Esophagus muscularis mucosa (tissue), 4 donors: ENCODE measurements at regions not wholly inside any gene's neighbourhood (a gene's known extent, or its start where the extent isn't known, plus 50 kb on each side); places are given as distances from the start of the nearest gene placed in this dataset.

Source experiments
- CTCF ChIP-seq, 3 experiments: fragments of 200-600 bp in 2 of 3; fragments of 450-650 bp in 1 of 3; sonication (generic) in 2 of 3; IDR thresholded peaks; one replicate each; pipeline ENCODE4 v1.5.1; 2017 to 2019; ENCODE audit warnings: antibody characterized with exemption in 3 of 3, mild to moderate bottlenecking in 2 of 3, moderate library complexity in 1 of 3
- EP300 ChIP-seq: sonication (generic); formaldehyde crosslinking; IDR thresholded peaks from one replicate; pipeline ENCODE4 v1.6.1; 2017; ENCODE audit warnings: antibody characterized with exemption
- POLR2A ChIP-seq: fragments of 450-650 bp; IDR thresholded peaks from one replicate; pipeline ENCODE4 v1.6.1; 2017; ENCODE audit warnings: antibody characterized with exemption, moderate library complexity, mild to moderate bottlenecking, low read depth
- POLR2AphosphoS5 ChIP-seq, 2 donors: sonication (generic); formaldehyde crosslinking; IDR thresholded peaks; one replicate each; pipeline ENCODE4 v1.6.1; 2017; ENCODE audit warnings: antibody characterized with exemption in 2 of 2

GRCh38 chr5:103657301-103657700, 94.7 kb upstream of the NUDT12 start:
- TF ChIP-seq CTCF (IDR thresholded peaks at IDR 0.05): no peak
- TF ChIP-seq POLR2A: no peak
- no peak for TF ChIP-seq POLR2AphosphoS5 (IDR thresholded peaks at IDR 0.05)
- no peak for TF ChIP-seq EP300
